HUES6 (cell line): ENCODE measurements at regions not wholly inside any gene's neighbourhood (a gene's known extent, or its start where the extent isn't known, plus 50 kb on each side); places are given as distances from the start of the nearest gene placed in this dataset.

ENCODE experiments used
- H3K27ac ChIP-seq: 2 replicates; pipeline ENCODE4 v1.7.0; 2013; ENCODE audit warnings: low read depth, mild to moderate bottlenecking, low read length, inconsistent platforms
- H3K27me3 ChIP-seq: 2 replicates; pipeline ENCODE4 v1.6.1; 2013; ENCODE audit warnings: low read length; ENCODE audit not compliant: control insufficient read depth, insufficient read depth
- H3K36me3 ChIP-seq: 2 replicates; pipeline ENCODE4 v1.6.1; 2013; ENCODE audit warnings: low read length; ENCODE audit not compliant: control insufficient read depth, insufficient read depth
- H3K4me1 ChIP-seq: 2 replicates; pipeline ENCODE4 v1.6.1; 2013; ENCODE audit warnings: low read length; ENCODE audit not compliant: control insufficient read depth, insufficient read depth
- H3K4me3 ChIP-seq: 2 replicates; pipeline ENCODE4 v1.5.1; 2013; ENCODE audit warnings: low read depth, low read length
- H3K9ac ChIP-seq: one replicate; pipeline ENCODE4 v1.6.1; 2013; ENCODE audit warnings: mild to moderate bottlenecking, low read length
- H3K9me3 ChIP-seq: 2 replicates; pipeline ENCODE4 v1.6.1; 2013; ENCODE audit warnings: low read depth, low read length; ENCODE audit not compliant: control insufficient read depth, insufficient read depth

DNA sequence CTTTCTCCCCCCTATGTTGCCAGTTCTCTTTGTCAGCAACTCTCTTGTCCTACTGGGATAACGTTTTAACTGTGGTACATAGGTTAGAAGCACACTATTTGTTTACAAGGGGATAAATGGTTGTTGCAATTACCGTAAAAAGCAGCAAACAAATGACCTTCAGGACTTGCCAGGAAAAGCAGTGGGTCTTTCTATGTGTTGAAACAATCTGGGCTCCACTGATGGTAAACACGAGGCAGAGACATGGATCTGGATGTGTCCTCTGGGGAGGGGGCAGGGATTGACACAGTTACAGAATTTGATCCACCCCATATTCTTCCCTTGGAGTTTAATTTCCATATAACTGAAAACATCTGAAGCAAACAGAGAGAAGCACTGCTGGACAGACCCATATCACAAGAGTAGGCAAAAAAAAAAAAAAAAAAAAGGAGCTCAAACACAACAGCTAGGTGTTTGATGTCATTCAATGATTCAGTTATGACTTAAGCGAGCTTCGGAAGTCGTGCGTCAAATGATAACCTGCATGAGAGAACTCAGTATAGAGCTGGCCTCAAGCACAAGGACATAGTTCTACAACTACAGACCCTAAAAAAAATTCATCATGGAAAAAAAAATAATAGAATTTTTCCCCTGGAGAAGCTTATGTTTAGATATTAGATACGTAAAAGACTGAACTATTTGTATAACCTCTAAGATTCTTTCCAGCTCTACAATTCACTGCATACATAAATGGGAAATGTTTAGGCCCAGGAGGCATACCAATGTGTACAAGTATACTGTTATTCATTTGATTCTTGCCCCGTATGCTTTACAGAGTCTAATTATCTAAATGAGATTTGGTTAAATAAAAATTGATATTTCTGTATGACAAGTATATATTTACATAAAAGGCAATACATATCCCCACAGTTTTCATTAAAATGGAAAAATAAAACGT lies 127.7 kb downstream of the ALDH8A1 start:
- no peak overlapping the region for H3K9ac ChIP-seq
- H3K9me3 ChIP-seq = 0 out of 2 replicates have a peak, but pooled peaks cover 4% of the 10 kb centered on the region
- H3K27ac ChIP-seq = no peak overlapping the region
- H3K4me3 ChIP-seq = no peak overlapping the region
- no peaks in the 10 kb centered on the region for H3K27me3 ChIP-seq
- H3K4me1 ChIP-seq = no peaks in the 10 kb centered on the region
- H3K36me3 ChIP-seq = no peaks in the 10 kb centered on the region

DNA sequence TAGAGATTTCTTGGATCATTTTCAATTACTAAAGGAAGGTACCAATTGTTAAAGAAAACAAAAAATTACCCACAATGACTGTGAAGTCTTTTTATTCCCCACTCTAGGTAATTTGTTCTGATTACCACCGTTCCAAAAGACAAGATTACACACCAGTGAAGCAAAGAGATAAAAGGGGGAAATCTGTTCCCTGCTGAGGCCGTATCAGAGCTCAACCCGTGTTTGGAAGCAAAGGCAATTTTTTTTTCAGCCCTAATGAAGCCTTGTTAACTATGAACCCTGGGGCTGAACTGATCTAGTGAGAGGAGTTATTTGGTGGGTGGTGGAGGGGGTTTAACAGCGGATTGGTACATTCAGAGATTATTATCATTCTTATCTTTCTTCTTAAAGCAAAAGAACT lies 128.5 kb downstream of the ALDH8A1 start:
- no peak overlapping the region for H3K9ac ChIP-seq

DNA sequence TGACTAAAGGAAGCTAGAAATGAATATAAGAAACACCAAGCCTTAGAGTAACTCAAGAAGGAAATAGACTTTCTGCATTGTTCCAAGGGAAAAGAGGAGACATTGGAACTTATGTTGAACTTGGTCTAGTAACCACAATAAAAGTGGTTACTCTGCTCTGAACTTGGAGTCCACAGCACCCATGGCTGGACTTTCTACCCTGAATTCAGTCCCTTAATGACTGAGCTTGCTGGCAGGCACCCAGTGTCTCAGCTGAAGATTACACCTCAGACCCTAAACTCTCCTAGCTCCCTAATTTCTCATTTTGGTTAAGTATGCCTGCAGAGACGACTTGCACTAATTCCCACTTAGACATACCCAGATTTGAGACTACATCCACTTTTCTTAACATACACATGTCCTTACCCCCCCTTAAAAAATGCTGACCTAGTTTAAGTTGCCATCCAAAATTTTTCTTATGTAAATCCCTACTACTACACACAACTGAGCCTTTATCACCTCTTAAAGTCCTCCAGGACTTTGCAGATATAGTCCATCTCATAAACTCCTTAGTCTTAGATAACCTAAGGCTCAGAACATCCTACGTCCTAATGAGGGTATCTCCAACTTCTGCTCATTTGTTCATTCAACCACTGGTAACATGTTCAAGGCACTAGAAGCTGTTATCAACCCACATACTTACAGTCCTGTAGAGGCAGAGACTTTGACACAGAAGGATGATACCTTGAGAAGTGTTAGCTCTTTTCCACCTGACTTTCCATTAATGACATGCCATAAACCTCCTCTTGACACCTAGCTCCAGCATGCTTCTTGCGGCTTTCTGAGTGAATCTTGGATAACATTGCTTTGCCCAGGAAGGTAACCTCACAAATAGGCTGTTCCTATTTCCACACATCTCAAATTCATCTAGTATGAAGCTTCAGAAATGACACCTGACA lies 129.8 kb downstream of the ALDH8A1 start:
- H3K4me1 ChIP-seq = no peaks in the 10 kb centered on the region
- H3K36me3 ChIP-seq = no peaks in the 10 kb centered on the region
- no peak overlapping the region for H3K27ac ChIP-seq
- H3K4me3 ChIP-seq = no peak overlapping the region
- no peaks in the 10 kb centered on the region for H3K27me3 ChIP-seq
- no peak overlapping the region for H3K9ac ChIP-seq
- 0 out of 2 replicates have a peak, but pooled peaks cover 4% of the 10 kb centered on the region for H3K9me3 ChIP-seq

More for the DNA sequence above, 128.5 kb downstream of the ALDH8A1 start:
- Histone ChIP-seq H3K27me3 (no peaks in the 10 kb centered on the region), H3K4me3 (no peak overlapping the region), H3K36me3 (no peaks in the 10 kb centered on the region), H3K4me1 (no peaks in the 10 kb centered on the region), H3K9me3 (0 out of 2 replicates have a peak, but pooled peaks cover 4% of the 10 kb centered on the region), H3K27ac (no peak overlapping the region)

DNA sequence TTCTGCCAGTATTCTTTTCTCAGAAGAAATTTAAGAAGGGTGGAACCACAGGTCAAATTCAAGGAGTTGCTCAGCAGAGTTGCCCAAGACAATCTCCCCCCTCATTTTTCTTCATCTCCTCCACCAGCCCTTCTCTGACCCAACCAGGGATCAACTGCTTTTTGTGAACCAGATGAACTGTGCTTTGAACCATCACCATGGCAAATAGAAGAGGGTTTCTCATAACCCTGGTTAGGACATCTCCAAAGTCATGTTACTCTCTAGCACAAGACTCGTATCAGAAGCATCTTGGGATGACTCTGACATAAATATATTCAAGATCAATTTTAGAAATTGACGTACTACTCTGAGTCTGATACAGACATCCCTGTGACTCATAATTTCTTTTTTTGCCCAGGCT lies 130.7 kb downstream of the ALDH8A1 start:
- Histone ChIP-seq H3K27me3 (no peaks in the 10 kb centered on the region), H3K4me3 (no peak overlapping the region), H3K9me3 (no peaks in the 10 kb centered on the region), H3K4me1 (no peaks in the 10 kb centered on the region), H3K36me3 (no peaks in the 10 kb centered on the region), H3K9ac (no peak overlapping the region), H3K27ac (no peak overlapping the region)

DNA sequence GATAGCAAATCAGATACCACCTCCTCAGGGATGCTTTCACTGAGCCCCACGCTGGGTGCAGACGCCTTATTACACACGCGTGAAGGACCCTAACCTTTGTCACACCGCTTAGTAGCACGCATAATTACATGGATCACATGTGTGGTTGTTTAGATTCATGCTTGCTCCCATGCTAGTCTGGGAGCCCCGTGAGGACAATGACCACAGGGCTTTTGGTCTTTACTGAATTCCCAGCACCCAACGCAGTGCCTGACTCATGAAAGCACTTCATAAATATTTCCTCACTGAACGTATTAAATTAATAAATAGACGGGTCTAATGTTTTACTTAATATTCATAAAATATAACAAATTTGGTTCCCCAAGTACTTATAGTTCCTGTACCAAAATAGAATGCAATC lies 132.5 kb downstream of the ALDH8A1 start:
- Histone ChIP-seq H3K4me3 (no peak overlapping the region), H3K27me3 (no peaks in the 10 kb centered on the region), H3K4me1 (no peaks in the 10 kb centered on the region), H3K9ac (no peak overlapping the region), H3K27ac (no peak overlapping the region), H3K36me3 (no peaks in the 10 kb centered on the region), H3K9me3 (no peaks in the 10 kb centered on the region)

DNA sequence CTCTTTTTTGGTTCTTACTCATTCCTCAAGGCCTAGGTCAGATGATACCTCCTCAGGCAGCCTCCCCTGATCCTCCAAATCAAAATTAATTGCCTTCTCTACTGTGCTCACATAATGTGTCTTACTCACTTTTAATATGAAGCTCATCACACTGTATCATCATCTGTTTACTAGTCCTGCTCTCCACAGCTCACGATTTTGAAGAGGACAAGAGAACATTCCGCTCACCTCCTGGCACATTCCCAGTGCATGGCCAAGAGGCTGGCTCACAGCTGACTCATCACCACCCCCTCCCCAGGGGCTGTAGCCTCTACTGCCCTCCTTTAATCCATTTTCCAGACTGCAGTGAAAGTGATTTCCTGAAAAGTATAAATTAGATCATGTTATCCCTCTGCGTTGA lies 133.1 kb downstream of the ALDH8A1 start:
- Histone ChIP-seq H3K27ac (no peak overlapping the region), H3K9me3 (no peaks in the 10 kb centered on the region), H3K36me3 (no peaks in the 10 kb centered on the region), H3K9ac (no peak overlapping the region), H3K4me1 (no peaks in the 10 kb centered on the region), H3K27me3 (no peaks in the 10 kb centered on the region), H3K4me3 (no peak overlapping the region)

DNA sequence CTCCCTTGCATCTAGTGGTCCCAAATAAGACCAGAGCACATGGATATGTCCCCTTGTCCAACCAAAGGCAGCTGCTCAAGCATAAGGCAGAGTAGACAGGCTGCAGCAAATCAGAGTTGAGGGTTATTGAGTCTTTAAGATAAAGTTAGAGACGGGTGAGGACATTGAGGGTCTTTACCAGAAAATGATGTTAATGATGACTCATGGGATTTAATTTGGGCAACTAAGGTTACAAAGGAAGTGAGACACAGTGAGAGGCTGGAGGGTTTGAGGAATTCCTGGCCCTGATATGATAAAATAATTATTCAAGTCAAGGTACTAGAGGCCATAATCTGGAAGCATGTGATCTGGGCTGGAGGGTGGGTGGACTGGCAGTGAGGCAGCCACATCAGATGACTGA lies 133.6 kb downstream of the ALDH8A1 start:
- Histone ChIP-seq H3K4me3 (no peak overlapping the region), H3K27me3 (no peaks in the 10 kb centered on the region), H3K9ac (no peak overlapping the region), H3K27ac (no peak overlapping the region), H3K4me1 (no peaks in the 10 kb centered on the region), H3K36me3 (no peaks in the 10 kb centered on the region), H3K9me3 (no peaks in the 10 kb centered on the region)

DNA sequence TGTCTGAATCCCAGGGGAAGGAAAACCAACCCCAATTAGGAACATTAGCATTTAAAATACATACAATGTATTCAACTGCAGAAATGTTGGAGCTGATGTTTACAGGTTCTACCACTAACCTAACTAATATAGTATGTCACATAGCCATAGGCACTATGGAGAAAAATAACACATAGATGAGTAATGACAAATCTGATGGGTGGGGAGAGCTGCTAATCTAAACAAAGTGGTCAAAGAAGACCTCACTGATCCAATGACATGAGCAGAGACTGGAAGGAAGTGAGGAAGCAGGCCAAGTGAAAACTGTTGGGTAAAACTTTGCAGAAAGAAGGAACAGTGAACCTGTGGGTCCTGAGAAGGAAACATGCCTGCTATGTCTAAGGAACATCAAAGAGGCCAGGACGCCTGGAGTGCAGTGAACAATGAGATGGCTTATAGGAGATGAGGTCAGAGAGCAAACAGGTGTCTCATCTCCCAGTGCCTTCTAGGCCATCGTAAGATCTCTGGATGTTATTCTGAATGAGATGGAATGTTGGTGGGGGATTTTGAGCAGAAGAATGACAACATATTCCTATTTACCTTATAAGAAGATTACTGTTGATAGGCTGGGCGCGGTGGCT lies 135.7 kb downstream of the ALDH8A1 start:
- no peak overlapping the region for H3K27ac ChIP-seq
- no peaks in the 10 kb centered on the region for H3K36me3 ChIP-seq

DNA sequence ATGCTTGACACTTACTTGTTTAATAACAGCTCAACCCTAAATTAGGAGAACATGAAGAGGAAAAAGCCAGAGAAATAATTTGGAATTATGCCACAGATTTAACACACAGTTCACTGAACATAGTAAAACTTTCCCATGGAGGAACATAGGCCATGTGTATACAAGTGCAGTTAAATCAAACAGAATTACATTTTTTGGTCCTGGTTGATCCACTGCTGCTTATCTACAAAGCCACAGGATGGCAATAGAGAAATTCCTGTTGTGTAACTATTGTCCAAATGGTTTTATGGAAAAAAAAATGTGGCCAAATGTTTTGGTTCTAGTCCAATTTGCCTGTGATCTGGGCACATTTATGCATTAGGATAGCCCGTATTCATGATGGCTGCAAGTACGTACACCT lies 136.8 kb downstream of the ALDH8A1 start:
- Histone ChIP-seq H3K4me3 (no peak overlapping the region), H3K36me3 (no peaks in the 10 kb centered on the region), H3K27me3 (no peaks in the 10 kb centered on the region), H3K9ac (no peak overlapping the region), H3K27ac (no peak overlapping the region), H3K9me3 (no peaks in the 10 kb centered on the region), H3K4me1 (no peaks in the 10 kb centered on the region)

More for the DNA sequence above, 135.7 kb downstream of the ALDH8A1 start:
- Histone ChIP-seq H3K4me3 (no peak overlapping the region), H3K27me3 (no peaks in the 10 kb centered on the region), H3K4me1 (no peaks in the 10 kb centered on the region), H3K9ac (no peak overlapping the region), H3K9me3 (no peaks in the 10 kb centered on the region)

DNA sequence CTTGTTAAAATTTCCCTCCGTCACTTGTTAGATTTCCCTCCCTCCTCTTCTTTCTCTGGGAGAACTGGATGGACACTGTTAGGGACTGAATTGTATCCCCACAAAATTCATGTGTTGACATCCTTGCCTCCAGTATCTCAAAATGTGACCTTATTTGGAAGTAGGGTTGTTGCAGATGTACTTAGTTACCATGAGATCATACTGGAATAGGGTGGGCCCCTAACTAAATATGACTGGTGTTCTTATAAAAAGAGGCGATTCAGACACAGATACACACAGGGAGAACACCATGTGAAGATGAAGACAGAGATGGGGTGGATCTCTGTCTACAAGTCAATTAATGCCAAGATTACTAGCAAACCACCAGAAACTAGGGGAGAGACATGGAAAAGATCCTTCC lies 139.5 kb downstream of the ALDH8A1 start:
- Histone ChIP-seq H3K9ac (no peak overlapping the region), H3K4me3 (no peak overlapping the region), H3K9me3 (no peaks in the 10 kb centered on the region), H3K4me1 (no peaks in the 10 kb centered on the region), H3K36me3 (no peaks in the 10 kb centered on the region), H3K27me3 (no peaks in the 10 kb centered on the region), H3K27ac (no peak overlapping the region)
